NCI-H1092 (cell line): ENCODE measurements at regions not wholly inside any gene's neighbourhood (a gene's known extent, or its start where the extent isn't known, plus 50 kb on each side); places are given as distances from the start of the nearest gene placed in this dataset.

Experiments
- DNase-seq: peaks from one replicate; lab custom pipeline; 2025; lab: John Stamatoyannopoulos, UW

DNA sequence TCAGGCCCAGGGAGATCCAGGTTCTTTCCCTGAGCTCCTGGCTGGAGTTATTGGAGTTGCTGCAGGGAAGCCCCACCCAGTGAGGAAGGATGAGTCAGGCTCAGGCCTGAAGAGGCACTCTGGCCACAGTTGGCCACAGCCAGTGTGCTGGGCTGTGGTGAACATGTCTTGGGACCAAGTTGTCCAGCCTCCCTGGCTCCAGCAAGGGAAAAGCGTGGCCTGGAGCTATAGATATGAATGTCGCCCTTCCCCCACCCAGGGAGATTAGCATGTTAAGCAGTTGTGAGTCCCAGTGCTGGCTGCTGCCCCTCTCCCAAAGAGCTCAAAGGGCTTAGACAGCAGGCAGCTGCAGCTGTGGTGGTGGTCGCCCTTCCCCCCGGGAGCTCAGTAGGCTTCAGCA, 963.2 kb downstream of the ROBO2 start:
- DNase-seq: no peak

DNA sequence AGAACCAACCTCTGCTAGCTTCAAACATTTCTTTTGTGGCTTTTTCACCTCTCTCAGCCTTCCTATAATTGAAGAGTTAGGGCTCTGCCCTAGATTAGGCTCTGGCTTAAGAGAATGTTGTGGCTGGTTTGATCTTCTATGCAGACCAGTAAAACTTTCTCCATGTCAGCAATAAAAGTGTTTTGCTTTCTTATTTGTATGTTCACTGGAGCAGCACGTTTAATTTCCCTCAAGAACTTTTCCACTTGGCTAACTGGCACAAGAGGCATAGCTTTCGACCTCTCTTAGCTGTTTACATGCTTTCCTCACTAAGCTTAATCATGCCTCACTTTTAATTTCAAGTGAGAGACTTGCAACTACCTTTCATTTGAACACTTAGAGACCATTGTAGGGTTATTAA, 964.7 kb downstream of the ROBO2 start:
- no peak for DNase-seq

DNA sequence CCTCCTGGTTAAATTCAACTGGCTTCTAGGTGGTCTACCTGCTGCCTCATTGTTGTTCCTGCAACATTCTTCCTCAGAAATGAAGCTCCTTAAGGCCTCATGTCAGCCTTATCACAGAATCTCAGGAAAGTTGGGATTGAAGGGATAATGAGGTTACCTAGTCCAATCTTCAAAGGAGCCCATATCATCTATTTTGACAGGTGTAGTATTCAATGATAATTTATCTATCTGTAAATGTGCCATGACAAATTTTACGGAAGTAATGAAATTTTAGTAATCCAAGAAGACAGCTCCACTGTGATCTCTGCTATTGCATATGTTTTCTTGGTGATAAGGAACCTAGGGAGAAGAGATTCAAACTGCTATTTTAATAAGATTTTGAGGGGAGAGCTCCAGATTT, 973.8 kb downstream of the ROBO2 start:
- no peak for DNase-seq

DNA sequence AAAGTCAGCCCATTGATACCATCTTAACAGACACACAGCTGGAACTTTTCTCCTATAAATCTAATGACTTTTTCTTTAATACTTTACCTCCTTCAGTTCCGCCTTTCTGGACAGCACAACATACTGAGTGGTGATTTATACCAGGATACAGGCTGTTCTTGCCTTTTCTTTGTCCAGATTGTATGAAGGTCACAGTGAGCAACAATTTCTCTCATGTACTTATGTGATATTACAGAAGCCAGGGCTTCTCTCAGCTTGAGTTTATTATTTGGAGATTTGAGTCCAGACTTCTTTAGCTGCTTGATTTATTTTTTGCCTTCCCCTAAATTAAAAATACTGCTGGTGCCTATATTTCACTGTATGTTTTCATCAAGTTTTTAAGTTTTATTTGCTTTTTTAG, 976.0 kb downstream of the ROBO2 start:
- no peak for DNase-seq

DNA sequence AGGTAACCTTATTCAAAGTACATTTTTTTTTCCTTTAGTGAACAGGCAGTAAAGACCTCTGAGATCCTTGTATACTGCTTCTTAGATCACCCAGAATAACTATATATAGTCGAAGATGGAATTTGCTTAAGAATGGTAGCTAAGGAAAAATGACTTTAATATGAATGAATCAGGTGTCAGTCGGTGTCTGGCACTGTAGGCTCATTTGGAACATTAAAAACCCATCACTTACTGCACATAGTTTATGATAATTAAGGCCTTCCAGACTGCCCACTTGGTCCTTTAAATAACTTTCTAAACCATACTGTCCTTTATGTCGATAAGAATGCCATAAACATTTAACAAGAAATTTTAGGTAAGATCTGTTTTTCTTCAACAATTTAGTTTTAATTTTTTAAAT, 981.8 kb downstream of the ROBO2 start:
- DNase-seq: no peak

DNA sequence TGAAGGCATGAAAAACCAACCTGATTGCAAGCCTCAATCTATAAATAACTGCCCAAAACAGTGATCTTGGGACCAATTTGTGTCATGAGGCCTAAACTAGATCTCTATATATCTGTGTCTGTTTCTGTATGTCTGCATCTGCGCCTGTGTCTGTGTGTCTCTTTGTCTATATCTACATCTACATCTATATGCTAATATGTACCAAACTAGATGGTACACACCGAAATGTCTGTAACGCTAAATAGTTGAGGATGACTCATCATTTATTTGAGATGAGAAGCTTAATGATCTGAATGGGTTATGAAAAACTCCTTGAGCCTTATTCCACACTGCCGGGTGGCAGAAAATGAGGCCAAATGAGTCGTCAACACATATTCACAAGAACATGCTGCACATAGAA, 982.3 kb downstream of the ROBO2 start:
- no peak for DNase-seq

DNA sequence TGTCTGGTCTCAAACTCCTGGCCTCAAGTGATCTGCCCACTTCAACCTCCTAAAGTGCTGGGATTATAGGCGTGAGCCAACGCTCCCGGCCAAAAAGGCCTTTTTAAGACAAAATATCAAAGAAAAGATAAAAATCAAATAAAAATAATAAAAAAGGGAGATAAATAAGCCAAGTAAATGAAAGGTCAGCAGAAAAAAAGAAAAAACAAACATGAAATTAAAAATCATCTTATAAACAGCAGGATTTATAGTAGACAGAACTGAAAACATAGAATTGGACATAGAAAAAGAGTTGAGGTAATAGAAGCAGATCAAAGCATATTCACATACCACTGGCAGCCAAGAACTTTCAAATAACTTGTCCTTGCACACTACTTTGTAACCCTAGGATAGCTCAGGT, 983.4 kb downstream of the ROBO2 start:
- DNase-seq: no peak

DNA sequence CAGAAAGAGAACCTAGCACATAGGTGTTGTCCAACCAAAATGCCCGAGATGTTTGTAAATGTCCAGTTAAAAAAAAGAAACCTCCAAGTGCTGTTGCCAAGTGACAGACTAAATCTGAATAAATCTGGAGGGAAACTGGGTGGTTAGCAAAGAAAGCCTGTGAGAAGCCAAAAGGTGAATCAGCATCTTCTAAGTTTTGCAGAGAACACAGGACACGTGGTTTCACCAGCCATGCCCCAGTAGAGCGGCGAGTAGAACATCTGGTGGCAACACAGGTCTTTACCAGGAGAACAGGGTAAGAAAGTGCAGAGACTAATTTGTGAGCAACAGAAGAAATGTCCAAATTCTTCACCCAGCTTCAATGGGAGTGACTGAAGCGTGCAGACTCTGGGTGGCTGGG, 986.0 kb downstream of the ROBO2 start:
- DNase-seq: no peak

DNA sequence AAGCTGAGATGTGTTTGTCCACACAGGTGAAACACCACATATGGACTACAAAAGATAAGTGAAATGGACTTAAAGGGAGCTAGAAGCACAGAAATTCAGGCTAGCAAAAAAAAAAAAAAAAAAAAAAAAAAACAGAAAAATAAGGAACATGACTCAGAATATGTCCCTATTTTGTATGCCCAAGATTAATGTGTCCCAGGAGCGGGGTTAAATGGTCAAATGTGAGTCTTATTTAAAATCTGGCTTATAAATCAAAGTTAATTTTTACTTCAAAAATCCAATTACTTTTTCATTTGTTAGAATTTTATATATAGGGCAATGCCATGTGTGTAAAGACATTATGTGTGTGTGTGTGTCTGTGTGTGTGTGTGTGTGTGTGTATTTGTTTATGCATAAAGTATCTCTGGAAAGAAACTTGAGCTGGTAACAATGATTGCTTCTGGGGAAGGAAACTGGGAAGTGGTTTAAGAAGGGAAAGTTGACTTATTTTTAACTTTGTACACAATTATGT, 986.5 kb downstream of the ROBO2 start:
- DNase-seq: no peak

DNA sequence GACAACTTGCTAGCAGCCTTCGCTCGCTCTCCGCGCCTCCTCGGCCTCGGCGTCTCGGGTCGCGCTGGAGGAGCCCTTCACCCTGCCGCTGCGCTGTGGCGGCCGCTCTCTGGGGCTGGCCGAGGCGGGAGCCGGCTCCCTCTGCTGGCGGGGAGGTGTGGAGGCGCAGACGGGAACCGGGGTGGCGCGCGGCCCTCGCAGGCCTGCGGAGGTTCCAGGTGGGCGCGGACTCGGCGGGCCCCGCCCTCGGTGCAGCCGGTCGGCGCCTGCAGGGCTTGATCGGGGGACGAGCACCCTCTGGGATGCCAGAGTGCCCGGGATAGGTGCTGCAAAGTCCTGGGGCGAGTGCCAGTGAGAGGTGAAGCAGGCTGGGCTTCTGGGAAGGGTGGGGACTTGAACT, 989.9 kb downstream of the ROBO2 start:
- no peak for DNase-seq

DNA sequence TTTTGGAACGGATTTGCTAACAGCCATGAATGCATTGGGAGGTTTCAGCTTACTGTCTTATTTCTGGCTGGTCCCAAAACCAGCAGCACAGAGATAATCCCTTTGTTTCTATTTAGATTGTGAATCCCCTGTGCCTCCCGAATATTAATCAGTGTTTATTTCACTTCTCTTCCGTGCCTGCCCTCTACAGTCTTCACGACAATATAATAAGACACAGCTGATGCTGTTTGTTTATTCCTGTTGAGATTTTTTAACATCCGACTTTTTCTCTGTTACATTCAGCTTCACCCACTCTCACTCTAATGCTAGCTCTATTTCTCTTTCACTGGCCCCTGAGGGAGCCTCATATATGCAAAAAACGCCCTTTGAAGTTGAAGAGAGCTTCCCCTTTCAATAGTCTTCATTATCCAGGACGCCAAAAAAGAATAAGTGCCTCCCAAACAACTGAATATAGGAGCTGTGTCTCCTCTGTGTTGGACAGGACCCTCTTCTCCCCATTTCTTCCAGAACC, 995.3 kb downstream of the ROBO2 start:
- DNase-seq: no peak

DNA sequence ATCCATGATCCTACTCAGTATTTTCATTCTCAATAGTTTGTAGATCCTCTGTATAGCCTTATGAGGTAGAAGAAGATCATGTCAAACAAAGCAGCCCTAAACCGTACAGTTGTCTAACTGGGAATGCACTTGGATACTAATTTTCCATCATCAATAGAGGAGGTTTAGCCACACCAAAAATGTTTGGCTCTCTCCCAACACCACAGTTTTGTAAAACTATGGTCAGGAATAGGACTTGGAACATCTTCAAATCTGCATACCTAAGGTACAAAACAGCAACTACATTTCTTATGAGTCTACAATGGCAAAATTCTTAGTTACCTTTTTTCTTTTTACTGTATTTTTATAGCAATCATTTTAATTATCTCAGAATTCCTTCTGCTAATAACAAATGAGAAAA, 1001.6 kb downstream of the ROBO2 start:
- DNase-seq: no peak

DNA sequence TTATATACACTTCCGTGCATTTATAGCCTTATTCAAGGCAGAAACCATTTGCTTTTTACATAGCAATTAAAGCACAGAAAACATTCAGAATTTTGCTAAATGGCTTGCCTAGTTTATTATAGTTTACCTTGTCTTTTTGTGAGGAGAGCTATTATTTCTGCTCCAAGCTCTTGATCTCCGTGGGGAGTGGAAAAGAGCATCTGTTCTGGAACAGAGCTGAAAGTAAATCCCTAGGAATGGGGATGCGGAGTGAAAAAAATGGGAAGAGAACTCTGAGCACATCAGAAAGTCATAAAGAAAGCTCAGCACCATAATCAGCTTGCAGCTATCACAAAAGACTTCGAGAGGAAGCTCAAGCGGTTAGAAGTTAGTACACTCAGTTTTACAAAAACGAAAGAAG, 1006.7 kb downstream of the ROBO2 start:
- DNase-seq: no peak

DNA sequence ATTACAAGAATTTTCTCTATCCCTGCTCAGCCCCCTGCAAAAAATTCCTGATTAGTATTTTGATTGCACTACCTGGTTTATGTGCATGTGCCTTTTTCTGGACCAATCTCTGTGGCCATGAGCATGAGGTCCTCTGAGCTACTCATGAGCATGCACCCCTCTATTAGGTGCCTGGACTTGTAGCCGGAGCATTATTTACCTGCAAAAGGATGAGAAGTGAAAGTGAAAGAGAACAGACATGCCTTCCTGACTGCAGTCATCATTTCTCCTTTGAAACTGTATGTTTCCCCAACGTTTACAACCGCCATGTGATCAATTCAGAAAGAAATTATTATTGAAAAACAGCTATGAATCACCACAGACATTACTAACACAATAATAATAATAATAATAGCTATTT, 1008.8 kb downstream of the ROBO2 start:
- no peak for DNase-seq

DNA sequence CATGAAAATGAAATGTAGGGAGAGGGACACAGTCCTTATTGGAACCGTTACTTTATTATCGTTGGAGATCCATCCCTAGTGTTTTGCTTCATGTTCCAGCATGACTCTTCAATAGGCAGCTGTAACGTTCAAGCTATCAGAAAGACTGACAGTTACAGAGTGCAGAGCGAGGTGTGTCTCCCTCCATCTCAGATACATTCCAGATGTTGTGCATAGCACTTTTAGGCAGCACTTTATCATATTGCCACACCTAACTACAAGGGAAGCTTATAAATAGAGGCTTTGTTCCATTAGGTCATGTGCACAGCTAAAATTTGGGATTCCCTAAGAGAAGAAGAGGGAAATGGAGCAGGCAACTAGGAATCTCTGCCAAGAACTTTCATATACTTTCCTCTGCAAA, 1009.6 kb downstream of the ROBO2 start:
- no peak for DNase-seq

DNA sequence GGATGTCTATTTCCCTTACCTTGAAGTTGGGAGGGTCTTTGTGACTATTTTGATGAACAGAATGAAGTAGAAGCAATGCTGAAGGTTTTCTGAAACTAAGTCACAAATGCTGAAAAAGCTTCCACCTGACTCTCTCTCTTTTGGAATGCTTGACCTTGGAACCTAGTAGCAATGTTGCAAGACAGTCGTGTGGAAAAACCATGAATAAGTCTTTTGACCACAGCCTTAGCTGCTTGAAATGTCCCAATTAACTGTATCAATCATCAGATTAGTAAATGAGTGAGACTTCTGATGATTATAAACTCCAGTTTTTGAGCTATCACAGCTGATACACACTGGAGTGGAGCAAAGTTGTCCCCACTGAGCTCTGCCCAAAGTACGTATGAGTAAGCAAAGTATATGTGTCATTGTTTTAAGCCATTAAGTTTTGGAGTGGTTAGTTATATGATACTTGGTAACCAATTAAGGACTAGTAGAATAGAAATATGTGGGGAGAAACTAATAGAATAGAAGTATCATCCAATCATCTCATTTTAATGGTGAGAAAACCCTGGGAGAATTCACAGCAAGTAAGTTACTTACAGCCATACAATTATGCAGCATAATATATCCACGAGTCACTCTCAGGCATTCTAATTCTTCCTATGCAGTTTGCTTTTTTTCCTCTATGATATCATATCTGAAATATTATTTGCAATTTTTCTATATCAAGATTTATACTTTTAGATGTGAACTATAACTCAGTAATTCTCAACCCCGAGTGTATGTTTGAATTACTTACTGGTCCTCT, 1010.6 kb downstream of the ROBO2 start:
- DNase-seq: no peak

DNA sequence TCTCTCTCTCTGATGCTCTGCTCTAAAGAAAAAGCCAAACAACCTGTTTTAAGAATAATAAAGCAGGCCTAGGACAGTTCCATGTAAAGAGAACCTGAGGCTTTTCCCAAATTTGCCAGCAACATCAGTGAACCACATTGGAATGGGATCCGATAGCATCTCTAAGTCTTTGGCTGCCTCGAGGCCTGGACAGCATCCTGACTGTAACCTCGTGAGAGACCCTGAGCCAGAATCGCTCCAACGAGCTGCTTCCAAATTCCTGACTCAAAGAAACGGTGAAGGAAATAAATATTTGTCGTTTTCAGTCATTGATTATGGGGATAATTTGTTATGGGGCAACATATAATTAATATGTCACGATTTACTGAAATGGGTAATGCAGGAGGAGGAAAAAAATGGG, 1012.8 kb downstream of the ROBO2 start:
- DNase-seq: no peak

DNA sequence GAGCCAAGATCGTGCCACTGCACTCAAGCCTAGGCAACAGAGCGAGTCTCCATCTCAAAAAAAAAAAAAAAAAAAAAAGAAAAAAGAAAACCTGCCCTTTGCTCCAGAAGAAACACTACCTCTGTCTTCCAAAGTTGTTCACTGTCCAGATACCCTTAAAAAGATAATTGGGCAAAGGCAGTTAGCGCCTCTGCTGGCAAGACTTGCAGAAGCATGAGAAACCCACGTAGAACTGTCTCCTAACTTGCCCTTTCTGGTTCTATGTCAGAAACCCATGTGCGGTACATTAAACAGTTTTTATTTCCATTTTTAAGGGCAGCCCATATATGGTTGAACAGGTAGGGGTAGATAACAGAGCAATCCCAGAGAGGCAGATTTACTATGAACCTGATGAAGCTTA, 1026.4 kb downstream of the ROBO2 start:
- no peak for DNase-seq

DNA sequence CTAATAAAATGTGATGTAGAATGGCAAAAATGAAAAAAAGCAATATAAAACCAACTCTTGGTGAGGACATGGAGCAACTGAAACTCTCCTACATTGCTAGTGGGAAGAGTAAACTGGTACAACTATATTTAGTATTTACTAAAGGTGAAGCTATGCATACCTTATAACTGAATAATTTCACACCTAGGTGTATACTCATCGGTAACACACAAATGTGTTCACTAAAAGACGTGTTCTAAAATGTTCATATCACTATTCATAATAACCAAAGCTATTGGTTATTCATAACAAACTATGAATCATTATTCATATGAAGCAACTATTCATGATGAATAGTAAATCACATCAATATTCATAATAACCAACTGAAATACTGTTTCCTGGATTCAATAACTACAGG, 1030.3 kb downstream of the ROBO2 start:
- DNase-seq: no peak

DNA sequence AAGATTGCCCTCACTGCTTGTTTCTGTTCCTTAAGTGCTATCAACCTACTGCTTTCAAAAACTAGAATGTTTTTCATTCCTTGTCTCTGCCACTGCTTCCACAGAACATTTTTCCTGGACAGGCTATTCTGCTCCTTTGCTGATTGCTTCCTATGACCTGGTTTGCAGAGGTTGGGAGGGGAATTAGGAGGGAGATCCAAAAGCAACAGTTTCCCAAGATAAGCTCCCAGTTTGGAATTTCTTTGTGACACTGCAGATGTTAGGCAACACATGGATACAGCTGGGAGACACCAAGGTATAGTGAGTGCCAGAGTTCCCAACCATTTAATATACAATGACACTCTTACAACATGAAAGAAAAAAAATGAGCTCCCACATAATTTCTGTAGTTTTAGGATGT, 1036.5 kb downstream of the ROBO2 start:
- no peak for DNase-seq

DNA sequence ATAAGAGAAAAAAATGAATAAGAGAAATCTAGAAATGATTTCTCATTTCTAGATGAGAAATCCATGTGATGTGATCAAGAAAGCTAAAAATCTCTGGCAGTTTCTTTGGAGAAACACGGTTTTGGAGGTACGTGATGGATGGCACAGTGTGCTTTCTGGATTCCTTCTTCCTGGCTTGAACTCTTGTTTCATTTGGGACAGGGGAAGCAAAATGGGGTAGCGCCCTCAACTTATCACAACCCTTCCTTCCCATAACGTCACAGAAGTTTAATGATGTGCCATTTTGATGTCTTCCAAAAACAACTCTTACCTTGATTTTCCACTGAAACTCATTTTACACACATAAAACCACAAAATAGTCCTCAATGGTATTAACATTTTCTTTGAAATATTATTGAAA, 1037.3 kb downstream of the ROBO2 start:
- no peak for DNase-seq

DNA sequence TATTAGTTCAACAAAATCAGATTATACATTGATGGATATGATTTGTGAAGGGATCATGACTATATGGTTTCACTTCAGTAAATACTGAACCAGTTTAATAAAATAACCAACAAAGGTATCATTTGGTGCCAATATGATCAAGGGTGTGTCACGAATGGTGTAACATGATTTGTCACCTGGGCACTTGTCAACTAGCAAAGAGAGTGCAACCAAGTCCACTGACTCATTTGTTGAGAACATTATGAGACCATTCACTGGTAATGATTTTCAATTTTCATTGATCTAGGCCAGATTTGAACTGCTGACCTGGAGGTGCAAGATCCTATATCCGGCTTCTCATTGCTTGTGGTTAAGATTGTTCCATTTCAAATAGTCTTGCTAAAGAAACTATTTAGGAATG, 1037.9 kb downstream of the ROBO2 start:
- no peak for DNase-seq

DNA sequence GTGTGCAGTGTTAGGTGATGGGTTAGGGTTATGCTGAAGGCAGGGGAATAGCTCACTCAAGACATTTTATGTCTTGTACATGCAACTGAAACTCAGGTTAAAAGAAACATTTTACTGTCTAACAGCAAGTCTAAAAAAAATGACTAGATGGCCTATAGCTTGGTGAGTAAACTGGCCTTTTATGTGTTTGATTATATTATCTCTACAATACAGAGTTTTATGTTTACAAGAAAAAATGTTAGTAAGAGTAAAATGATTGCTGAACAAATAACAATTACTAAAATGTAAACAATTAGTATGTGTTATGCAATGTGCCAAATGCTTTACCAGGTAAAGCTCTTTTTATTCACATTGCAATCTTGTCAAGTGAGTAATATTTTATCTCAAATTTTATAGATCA, 1039.6 kb downstream of the ROBO2 start:
- no peak for DNase-seq

DNA sequence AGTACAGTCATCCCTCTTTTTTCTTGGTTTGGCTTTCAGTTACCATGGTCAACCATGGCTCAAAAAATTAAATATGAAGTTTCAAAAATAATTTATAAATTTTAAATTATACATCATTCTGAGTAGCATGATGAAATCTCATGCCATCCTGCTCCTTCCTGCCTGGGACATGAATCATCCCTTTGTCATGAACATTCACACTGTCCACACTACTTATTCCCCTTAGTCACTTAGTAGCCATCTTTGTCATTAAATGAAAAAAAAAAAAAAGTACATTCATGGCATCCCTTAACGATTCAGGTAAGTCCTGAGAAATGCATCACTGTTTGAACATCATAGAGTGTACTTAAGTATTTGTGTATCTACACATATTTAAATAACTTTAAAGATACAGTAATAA, 1046.3 kb downstream of the ROBO2 start:
- DNase-seq: no peak
